SK-N-SH (cell line): ENCODE measurements at regions not wholly inside any gene's neighbourhood (a gene's known extent, or its start where the extent isn't known, plus 50 kb on each side); places are given as distances from the start of the nearest gene placed in this dataset.

Experiments
- CHD2 ChIP-seq: fragments of 150-350 bp; IDR thresholded peaks from 2 replicates; pipeline ENCODE4 v1.6.1; 2018; ENCODE audit warnings: low read length; ENCODE audit not compliant: partially characterized antibody
- CTCF ChIP-seq: fragments of 200-600 bp; sonication (generic); IDR thresholded peaks from 2 replicates; pipeline ENCODE4 v1.6.1; 2017; ENCODE audit warnings: antibody characterized with exemption, mild to moderate bottlenecking, moderate library complexity
- ELF1 ChIP-seq: IDR thresholded peaks from 2 replicates; pipeline ENCODE4 v1.4.0; 2012
- FOXM1 ChIP-seq: IDR thresholded peaks from 2 replicates; pipeline ENCODE4 v1.4.0; 2012; ENCODE audit warnings: low read depth, mild to moderate bottlenecking
- GABPA ChIP-seq: IDR thresholded peaks from 2 replicates; pipeline ENCODE4 v1.4.0; 2012; ENCODE audit warnings: low read depth, mild to moderate bottlenecking
- NRF1 ChIP-seq: IDR thresholded peaks from 2 replicates; pipeline ENCODE4 v1.6.1; 2012; ENCODE audit warnings: low read depth, mild to moderate bottlenecking, low read length
- PBX3 ChIP-seq: IDR thresholded peaks from 2 replicates; pipeline ENCODE4; 2012
- RAD21 ChIP-seq: IDR thresholded peaks from 2 replicates; pipeline ENCODE4 v1.6.1; 2012; ENCODE audit warnings: mild to moderate bottlenecking, low read length
- SIN3A ChIP-seq: IDR thresholded peaks from 2 replicates; pipeline ENCODE4 v1.6.1; 2012; ENCODE audit warnings: low read depth, mild to moderate bottlenecking, low read length, moderate library complexity, borderline replicate concordance
- SMC3 ChIP-seq: IDR thresholded peaks from 2 replicates; pipeline ENCODE4 v1.6.1; 2012; ENCODE audit warnings: low read depth, low read length, improper control_type of control experiment
- USF1 ChIP-seq: IDR thresholded peaks from 2 replicates; pipeline ENCODE4 v1.4.0; 2012; ENCODE audit warnings: low read depth, borderline replicate concordance

GRCh38 chr11:129321076-129321475, 54.6 kb upstream of the BARX2 start:
- no peak for TF ChIP-seq CTCF
- TF ChIP-seq PBX3 = no peak
- TF ChIP-seq NRF1 = no peak
- TF ChIP-seq USF1 = no peak
- no peak for TF ChIP-seq GABPA
- no peak for TF ChIP-seq RAD21
- TF ChIP-seq SMC3 = no peak
- no peak for TF ChIP-seq ELF1
- no peak for TF ChIP-seq SIN3A
- no peak for TF ChIP-seq CHD2
- TF ChIP-seq FOXM1 = no peak
